ENCODE measurements at regions not wholly inside any gene's neighbourhood (a gene's known extent, or its start where the extent isn't known, plus 50 kb on each side); places are given as distances from the start of the nearest gene placed in this dataset.

DNA sequence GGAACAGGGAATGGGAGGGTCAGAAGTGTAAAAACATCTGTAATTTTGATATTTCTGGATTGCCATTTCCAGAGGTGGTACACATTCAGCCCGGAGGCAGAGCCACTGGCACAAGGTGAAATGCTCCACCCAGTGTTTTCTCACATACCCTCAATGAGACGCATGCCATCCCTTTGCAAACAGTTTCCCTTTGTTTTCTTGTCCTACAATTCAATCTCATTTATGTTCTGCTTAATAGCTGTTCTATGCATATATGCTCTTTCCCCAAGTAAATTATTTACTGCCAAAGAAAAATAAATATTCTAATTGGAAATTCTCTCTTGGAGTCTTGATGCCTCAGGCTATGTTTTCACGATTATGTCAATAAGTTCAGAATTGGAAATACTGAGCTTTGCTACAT lies 369.7 kb upstream of the AKR1E2 start:
- ChIA-PET POLR2A (ENCODE audit: low non-redundant PET) (no interaction called here), CTCF (interaction anchor here (0.6 to 1.0 kb wide), 2 partner anchors 34 to 1057 kb away, joined by 3 to 6 read pairs; no protein-coding TSS in a partner anchor)
- TF ChIP-seq, protein P1, sequence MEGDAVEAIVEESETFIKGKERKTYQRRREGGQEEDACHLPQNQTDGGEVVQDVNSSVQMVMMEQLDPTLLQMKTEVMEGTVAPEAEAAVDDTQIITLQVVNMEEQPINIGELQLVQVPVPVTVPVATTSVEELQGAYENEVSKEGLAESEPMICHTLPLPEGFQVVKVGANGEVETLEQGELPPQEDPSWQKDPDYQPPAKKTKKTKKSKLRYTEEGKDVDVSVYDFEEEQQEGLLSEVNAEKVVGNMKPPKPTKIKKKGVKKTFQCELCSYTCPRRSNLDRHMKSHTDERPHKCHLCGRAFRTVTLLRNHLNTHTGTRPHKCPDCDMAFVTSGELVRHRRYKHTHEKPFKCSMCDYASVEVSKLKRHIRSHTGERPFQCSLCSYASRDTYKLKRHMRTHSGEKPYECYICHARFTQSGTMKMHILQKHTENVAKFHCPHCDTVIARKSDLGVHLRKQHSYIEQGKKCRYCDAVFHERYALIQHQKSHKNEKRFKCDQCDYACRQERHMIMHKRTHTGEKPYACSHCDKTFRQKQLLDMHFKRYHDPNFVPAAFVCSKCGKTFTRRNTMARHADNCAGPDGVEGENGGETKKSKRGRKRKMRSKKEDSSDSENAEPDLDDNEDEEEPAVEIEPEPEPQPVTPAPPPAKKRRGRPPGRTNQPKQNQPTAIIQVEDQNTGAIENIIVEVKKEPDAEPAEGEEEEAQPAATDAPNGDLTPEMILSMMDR (conservative IDR thresholded peaks at IDR 0.05; ENCODE audit: low read depth), result no peak
- H3K27ac ChIP-seq, result no peak overlapping the region
- DNase-seq (ENCODE audit: low spot score), result no peak

DNA sequence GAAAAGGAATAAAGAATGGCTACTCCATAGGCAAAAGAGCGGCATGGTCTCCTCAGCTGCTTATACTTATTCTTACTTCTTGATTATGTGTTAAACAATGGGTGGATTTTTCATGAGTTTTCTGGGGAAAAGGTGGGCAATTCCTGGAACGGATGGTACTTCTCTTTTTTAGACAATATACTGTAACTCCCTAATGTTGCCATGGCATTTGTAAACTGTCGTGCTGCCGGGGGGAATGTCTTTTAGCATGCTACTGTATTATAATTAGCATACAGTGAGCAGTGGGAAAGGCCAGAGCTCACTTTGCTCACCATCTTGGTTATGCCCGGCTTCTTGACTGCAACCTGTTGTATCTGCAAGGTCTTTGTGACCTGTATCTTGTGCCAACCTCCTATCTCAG lies 372.1 kb upstream of the AKR1E2 start:
- CTCF ChIA-PET, result no interaction called here
- POLR2A ChIA-PET (ENCODE audit: low non-redundant PET), result no interaction called here
- no peak overlapping the region for H3K27ac ChIP-seq
- TF ChIP-seq, protein P1 (conservative IDR thresholded peaks at IDR 0.05; ENCODE audit: low read depth), result no peak
- DNase-seq (ENCODE audit: low spot score), result no peak

DNA sequence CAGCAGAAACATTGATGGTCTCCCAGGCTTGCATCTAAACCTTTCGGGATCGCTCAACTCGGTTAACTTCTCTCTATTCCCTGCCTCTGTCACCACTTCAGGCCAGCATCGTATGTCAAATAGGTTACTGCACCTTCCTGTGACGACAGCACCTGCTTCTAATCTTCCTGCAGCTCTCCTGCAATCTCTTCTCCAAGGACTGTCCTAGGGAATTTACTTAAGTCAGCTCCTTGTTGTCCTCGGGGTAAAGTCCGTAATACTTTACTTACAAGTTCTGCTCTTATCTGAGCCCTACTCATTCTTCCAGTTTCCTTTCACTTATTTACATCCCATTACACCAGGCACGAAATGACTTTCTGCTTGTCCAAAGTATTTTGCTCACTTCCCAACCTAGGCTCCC lies 372.7 kb upstream of the AKR1E2 start:
- ChIA-PET POLR2A (ENCODE audit: low non-redundant PET) (no interaction called here), CTCF (interaction anchor here (0.5 kb wide), 1 partner anchor 41 kb away, joined by 3 read pairs; no protein-coding TSS in a partner anchor)
- no peak for DNase-seq (ENCODE audit: low spot score)
- TF ChIP-seq, protein P1 (conservative IDR thresholded peaks at IDR 0.05; ENCODE audit: low read depth), result no peak
- H3K27ac ChIP-seq, result no peak overlapping the region

DNA sequence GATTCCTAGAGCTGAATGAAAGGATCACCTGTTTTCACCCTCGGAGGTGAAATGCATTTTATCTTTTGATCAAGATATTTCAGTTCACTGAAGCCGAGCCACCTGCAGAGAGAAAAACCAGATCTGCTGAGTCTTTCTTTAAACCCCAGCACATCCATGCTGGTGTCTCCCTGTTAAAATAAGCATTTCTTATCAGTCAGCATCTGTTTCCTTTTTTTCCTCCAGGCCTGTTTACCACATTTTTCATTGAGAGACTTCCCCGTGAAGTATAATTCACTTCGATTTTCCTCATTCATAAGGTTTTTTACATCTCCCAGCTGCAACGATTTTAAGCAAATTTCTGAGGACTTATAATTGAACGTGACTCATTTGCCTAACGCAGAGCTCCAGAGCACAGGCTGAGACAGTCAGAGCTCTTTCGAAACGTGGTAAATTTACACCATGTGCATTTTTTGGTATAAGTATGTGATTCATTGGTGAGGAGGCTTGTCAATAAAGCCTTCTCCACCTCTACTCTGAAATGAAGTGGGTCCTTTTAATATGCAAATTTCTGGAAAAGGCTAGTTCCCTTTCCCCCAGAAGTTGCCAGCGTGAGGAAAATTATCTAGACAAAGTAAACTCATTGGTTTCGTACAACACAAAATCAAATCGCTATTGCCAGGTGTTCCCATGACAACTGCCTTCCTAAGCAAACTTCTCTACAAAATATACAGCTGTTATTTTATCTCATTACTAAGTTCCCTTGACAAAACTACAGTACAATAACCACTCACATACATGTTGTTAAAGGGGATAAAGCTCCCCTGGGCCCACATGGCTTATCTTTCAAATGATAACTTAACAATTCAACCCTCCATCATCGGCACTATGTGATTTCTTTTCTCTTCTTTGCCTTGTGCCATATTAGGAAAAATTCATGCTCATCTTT lies 374.8 kb upstream of the AKR1E2 start:
- H3K27ac ChIP-seq, result no peak overlapping the region
- TF ChIP-seq, protein P1 (conservative IDR thresholded peaks at IDR 0.05; ENCODE audit: low read depth), result no peak
- DNase-seq (ENCODE audit: low spot score), result peak; percentile 60
- POLR2A ChIA-PET (ENCODE audit: low non-redundant PET), result no interaction called here
- CTCF ChIA-PET, result no interaction called here

DNA sequence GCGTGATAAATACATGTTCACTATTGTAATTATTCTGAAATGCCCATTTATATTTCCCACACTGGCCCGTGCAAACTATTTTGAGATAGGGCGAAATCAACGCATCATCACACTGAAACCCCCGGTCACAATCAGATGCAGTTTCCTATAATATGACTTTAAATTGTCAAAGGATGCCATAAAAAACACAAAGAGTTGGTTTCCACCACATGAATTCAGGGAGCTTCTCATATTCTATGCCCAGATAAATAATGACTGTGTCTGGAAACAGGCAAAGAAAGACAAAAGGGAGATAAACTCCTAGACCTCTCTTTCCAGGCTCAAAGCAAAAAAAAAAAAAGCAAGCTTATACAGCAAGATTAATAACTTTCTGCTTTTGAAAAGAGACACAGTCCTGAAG lies 375.8 kb upstream of the AKR1E2 start:
- no peak for DNase-seq (ENCODE audit: low spot score)
- H3K27ac ChIP-seq, result no peak overlapping the region
- CTCF ChIA-PET, result interaction anchor here (0.6 kb wide), 1 partner anchor 12 kb away, joined by 3 read pairs; no protein-coding TSS in a partner anchor
- TF ChIP-seq, protein P1 (conservative IDR thresholded peaks at IDR 0.05; ENCODE audit: low read depth), result no peak
- POLR2A ChIA-PET (ENCODE audit: low non-redundant PET), result no interaction called here

DNA sequence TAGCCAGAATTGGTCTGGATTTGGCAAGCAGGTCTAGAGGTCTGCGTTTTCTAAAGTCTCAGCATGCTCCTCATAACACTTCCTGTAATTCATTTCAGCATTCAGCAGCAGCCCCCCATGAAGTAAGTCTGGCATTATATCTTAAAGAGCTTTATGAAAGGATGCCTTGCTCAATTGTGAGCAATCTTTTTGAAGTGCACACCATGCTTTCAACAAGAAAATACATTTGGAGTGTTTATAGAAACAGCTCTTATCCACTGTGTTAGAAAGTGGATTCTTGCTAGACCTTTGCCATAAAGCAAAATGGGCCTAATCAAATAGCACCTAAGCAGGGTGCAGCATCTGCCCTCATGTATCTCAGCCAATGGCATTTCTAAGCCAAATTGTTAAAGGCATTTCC lies 378.0 kb upstream of the AKR1E2 start:
- H3K27ac ChIP-seq, result no peak overlapping the region
- DNase-seq (ENCODE audit: low spot score), result no peak
- POLR2A ChIA-PET (ENCODE audit: low non-redundant PET), result no interaction called here

More for the DNA sequence above, 378.0 kb upstream of the AKR1E2 start:
- TF ChIP-seq, protein P1 (conservative IDR thresholded peaks at IDR 0.05; ENCODE audit: low read depth), result no peak
- CTCF ChIA-PET, result interaction anchor here (0.6 kb wide), 1 partner anchor 645 kb away, joined by 4 read pairs; no protein-coding TSS in a partner anchor

Data from RWPE1 (cell line).